ENCODE measurements at regions not wholly inside any gene's neighbourhood (a gene's known extent, or its start where the extent isn't known, plus 50 kb on each side); places are given as distances from the start of the nearest gene placed in this dataset.

- TF ChIP-seq, protein P1, sequence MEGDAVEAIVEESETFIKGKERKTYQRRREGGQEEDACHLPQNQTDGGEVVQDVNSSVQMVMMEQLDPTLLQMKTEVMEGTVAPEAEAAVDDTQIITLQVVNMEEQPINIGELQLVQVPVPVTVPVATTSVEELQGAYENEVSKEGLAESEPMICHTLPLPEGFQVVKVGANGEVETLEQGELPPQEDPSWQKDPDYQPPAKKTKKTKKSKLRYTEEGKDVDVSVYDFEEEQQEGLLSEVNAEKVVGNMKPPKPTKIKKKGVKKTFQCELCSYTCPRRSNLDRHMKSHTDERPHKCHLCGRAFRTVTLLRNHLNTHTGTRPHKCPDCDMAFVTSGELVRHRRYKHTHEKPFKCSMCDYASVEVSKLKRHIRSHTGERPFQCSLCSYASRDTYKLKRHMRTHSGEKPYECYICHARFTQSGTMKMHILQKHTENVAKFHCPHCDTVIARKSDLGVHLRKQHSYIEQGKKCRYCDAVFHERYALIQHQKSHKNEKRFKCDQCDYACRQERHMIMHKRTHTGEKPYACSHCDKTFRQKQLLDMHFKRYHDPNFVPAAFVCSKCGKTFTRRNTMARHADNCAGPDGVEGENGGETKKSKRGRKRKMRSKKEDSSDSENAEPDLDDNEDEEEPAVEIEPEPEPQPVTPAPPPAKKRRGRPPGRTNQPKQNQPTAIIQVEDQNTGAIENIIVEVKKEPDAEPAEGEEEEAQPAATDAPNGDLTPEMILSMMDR (IDR thresholded peaks at IDR 0.05 in 8 of 11, conservative IDR thresholded peaks at IDR 0.05 in 3 of 11), result no peak
- TF ChIP-seq POLR2AphosphoS5 (IDR thresholded peaks at IDR 0.05), result no peak
Measured at GRCh38 chr2:37560863-37561614, 110.4 kb downstream of the CDC42EP3 start.
